ENCODE measurements at regions not wholly inside any gene's neighbourhood (a gene's known extent, or its start where the extent isn't known, plus 50 kb on each side); places are given as distances from the start of the nearest gene placed in this dataset.

DNA sequence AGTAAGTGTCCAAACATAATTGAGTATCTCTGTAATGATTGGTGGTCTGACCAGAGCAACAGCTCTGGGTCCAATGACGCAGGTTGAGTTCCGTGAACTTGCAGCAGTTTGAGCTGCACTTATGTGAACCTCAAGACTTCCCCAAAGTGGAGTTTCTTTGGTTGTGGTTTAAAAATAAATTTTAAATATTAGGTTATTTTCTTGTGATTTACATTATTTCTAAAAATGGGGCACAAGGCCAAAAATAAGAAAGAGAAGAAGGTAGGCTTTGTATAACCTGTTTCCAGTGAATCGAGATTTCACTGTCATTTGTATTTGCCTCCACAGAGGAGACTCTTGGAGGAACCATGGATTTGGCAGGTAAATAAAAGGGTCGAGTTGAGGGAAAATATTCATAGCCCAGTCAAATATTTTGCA lies 166.4 kb upstream of the ZNF217 start:
- TF ChIP-seq ARNT (IDR thresholded peaks at IDR 0.05) (no peak), TARDBP (IDR thresholded peaks at IDR 0.05) (no peak), FOXA1 (IDR thresholded peaks at IDR 0.05) (no peak), HDGF (IDR thresholded peaks at IDR 0.05; ENCODE audit: borderline replicate concordance) (no peak), LEF1 (IDR thresholded peaks at IDR 0.05; ENCODE audit: borderline replicate concordance) (no peak), SUZ12 (IDR thresholded peaks at IDR 0.05) (no peak), ELF4 (IDR thresholded peaks at IDR 0.05) (no peak)
- TF ChIP-seq, protein P1, sequence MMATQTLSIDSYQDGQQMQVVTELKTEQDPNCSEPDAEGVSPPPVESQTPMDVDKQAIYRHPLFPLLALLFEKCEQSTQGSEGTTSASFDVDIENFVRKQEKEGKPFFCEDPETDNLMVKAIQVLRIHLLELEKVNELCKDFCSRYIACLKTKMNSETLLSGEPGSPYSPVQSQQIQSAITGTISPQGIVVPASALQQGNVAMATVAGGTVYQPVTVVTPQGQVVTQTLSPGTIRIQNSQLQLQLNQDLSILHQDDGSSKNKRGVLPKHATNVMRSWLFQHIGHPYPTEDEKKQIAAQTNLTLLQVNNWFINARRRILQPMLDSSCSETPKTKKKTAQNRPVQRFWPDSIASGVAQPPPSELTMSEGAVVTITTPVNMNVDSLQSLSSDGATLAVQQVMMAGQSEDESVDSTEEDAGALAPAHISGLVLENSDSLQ (IDR thresholded peaks at IDR 0.05), result no peak
